WTC11 (cell line): ENCODE measurements at regions not wholly inside any gene's neighbourhood (a gene's known extent, or its start where the extent isn't known, plus 50 kb on each side); places are given as distances from the start of the nearest gene placed in this dataset.

ENCODE experiments used
- ATAC-seq: fragments of 200-7000 bp; cut with Tn5 transposase; 2 replicates; pipeline ENCODE4 v1.10.0; 2021; ENCODE audit warnings: mild to moderate bottlenecking, moderate library complexity
- CTCF ChIA-PET: fragments of 300-600 bp; sonication (Branson Sonifier 250); formaldehyde crosslinking; loops from one replicate; lab custom pipeline; 2021; ENCODE audit warnings: antibody characterized with exemption; lab: Charles Lee
- POLR2A ChIA-PET: fragments of 350-600 bp; sonication (Branson Sonifier 250); formaldehyde crosslinking; loops from one replicate; lab custom pipeline; 2021; ENCODE audit warnings: antibody characterized with exemption; lab: Charles Lee
- DNase-seq: peaks from one replicate; pipeline ENCODE4 v3.0.0; 2021; ENCODE audit warnings: low spot score
- H3K27ac Mint-ChIP-seq: 2 replicates; pipeline ENCODE4 v1.8.0; 2021; ENCODE audit warnings: mixed read lengths
- H3K27me3 Mint-ChIP-seq: 2 replicates; pipeline ENCODE4 v1.8.0; 2021; ENCODE audit warnings: low read depth, mild to moderate bottlenecking, moderate library complexity, mixed read lengths
- H3K36me3 Mint-ChIP-seq: 2 replicates; pipeline ENCODE4 v1.8.0; 2021; ENCODE audit warnings: mixed read lengths
- H3K4me1 Mint-ChIP-seq: 2 replicates; pipeline ENCODE4 v1.8.0; 2022; ENCODE audit warnings: mixed read lengths
- H3K4me3 Mint-ChIP-seq: 2 replicates; pipeline ENCODE4 v1.8.0; 2021; ENCODE audit warnings: mild to moderate bottlenecking, moderate library complexity, mixed read lengths
- H3K9me3 Mint-ChIP-seq: 2 replicates; pipeline ENCODE4 v1.8.0; 2021; ENCODE audit warnings: mixed read lengths
- CBFB ChIP-seq: sonication (generic); formaldehyde crosslinking; IDR thresholded peaks from 2 replicates; pipeline ENCODE4 v1.8.1; 2022; ENCODE audit warnings: mild to moderate bottlenecking, low read depth, missing genetic modification reagents
- CREM ChIP-seq: sonication (generic); formaldehyde crosslinking; IDR thresholded peaks from 2 replicates; pipeline ENCODE4 v1.8.1; 2022; ENCODE audit warnings: mild to moderate bottlenecking, missing genetic modification reagents, moderate library complexity
- EMX1 ChIP-seq: fragments of 250-450 bp; sonication (Bioruptor Pico); IDR thresholded peaks from 2 replicates; pipeline ENCODE4 v1.8.0; 2021; ENCODE audit warnings: mild to moderate bottlenecking
- FOXP1 ChIP-seq: sonication (generic); formaldehyde crosslinking; IDR thresholded peaks from 2 replicates; pipeline ENCODE4 v1.8.0; 2022; ENCODE audit warnings: missing genetic modification reagents, mild to moderate bottlenecking, moderate library complexity, borderline replicate concordance
- HMGA2 ChIP-seq: fragments of 250-450 bp; sonication (Bioruptor Pico); IDR thresholded peaks from 2 replicates; pipeline ENCODE4 v1.4.0; 2021; ENCODE audit warnings: mild to moderate bottlenecking, moderate library complexity
- JUN ChIP-seq: sonication (generic); formaldehyde crosslinking; IDR thresholded peaks from 2 replicates; pipeline ENCODE4 v1.8.0; 2023; ENCODE audit warnings: mild to moderate bottlenecking, missing genetic modification reagents
- NR2C2 ChIP-seq: sonication (generic); formaldehyde crosslinking; IDR thresholded peaks from 2 replicates; pipeline ENCODE4 v1.8.0; 2022; ENCODE audit warnings: mild to moderate bottlenecking, missing genetic modification reagents
- RELA ChIP-seq: sonication (generic); formaldehyde crosslinking; IDR thresholded peaks from 2 replicates; pipeline ENCODE4 v1.8.1; 2022; ENCODE audit warnings: missing genetic modification reagents, mild to moderate bottlenecking, borderline replicate concordance
- SMAD4 ChIP-seq: sonication (generic); formaldehyde crosslinking; IDR thresholded peaks from 2 replicates; pipeline ENCODE4 v1.8.0; 2022; ENCODE audit warnings: mild to moderate bottlenecking, missing genetic modification reagents
- SP1 ChIP-seq: sonication (generic); formaldehyde crosslinking; conservative IDR thresholded peaks from 2 replicates; pipeline ENCODE4 v1.8.1; 2022; ENCODE audit warnings: missing genetic modification reagents
- TCF7 ChIP-seq: sonication (generic); formaldehyde crosslinking; IDR thresholded peaks from 2 replicates; pipeline ENCODE4 v1.8.0; 2022; ENCODE audit warnings: mild to moderate bottlenecking, low read depth, missing genetic modification reagents, moderate library complexity
- TP53 ChIP-seq: sonication (generic); formaldehyde crosslinking; IDR thresholded peaks from 2 replicates; pipeline ENCODE4 v1.8.1; 2023; ENCODE audit warnings: mild to moderate bottlenecking, missing genetic modification reagents
- ZBTB21 ChIP-seq: sonication (generic); formaldehyde crosslinking; IDR thresholded peaks from 2 replicates; pipeline ENCODE4 v1.8.1; 2023; ENCODE audit warnings: mild to moderate bottlenecking, missing genetic modification reagents, borderline replicate concordance
- ZNF263 ChIP-seq: sonication (generic); formaldehyde crosslinking; IDR thresholded peaks from 2 replicates; pipeline ENCODE4 v1.8.1; 2022; ENCODE audit warnings: low read depth, mild to moderate bottlenecking, moderate library complexity, missing genetic modification reagents
- TF ChIP-seq, protein P1 (sequence below): sonication (generic); formaldehyde crosslinking; IDR thresholded peaks from 2 replicates; pipeline ENCODE4 v1.8.0; 2023; ENCODE audit warnings: missing genetic modification reagents, mild to moderate bottlenecking, borderline replicate concordance
- TF ChIP-seq, protein P2 (sequence below): fragments of 250-450 bp; sonication (Bioruptor Pico); IDR thresholded peaks from 2 replicates; pipeline ENCODE4 v1.9.0; 2021; ENCODE audit warnings: mild to moderate bottlenecking
- TF ChIP-seq, protein P3 (sequence below): sonication (generic); formaldehyde crosslinking; conservative IDR thresholded peaks from 2 replicates; pipeline ENCODE4 v1.8.1; 2023; ENCODE audit warnings: mild to moderate bottlenecking, low read depth, missing genetic modification reagents, moderate library complexity
- TF ChIP-seq, protein P4 (sequence below): sonication (generic); formaldehyde crosslinking; IDR thresholded peaks from 2 replicates; pipeline ENCODE4 v1.8.0; 2022; ENCODE audit warnings: mild to moderate bottlenecking, missing genetic modification reagents
- TF ChIP-seq, protein P5 (sequence below): sonication (generic); formaldehyde crosslinking; IDR thresholded peaks from 2 replicates; pipeline ENCODE4 v1.8.0; 2022; ENCODE audit warnings: mild to moderate bottlenecking, missing genetic modification reagents
- TF ChIP-seq, protein P6 (sequence below): sonication (generic); formaldehyde crosslinking; IDR thresholded peaks from 2 replicates; pipeline ENCODE4 v1.8.1; 2023; ENCODE audit warnings: mild to moderate bottlenecking, missing genetic modification reagents, borderline replicate concordance

DNA sequence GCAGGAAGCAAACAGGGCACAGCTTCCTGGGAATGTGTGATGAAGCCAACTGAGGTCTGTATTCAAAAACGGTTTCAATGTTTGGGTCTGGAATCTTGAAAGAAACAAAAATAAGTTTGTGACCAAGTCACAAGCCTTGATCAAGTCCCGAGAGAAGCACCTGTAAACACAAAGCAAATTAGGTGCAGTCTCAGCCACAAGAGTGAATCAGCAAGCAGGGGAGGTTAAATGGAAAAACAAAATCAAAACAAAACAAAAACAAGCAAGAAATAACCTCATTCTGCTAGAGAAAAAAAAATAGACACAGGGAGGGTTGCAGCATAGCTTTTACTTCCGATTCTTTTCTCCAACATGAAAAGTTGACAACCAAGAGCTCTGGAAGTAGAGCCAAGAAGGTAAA lies 201.7 kb downstream of the CLIC5 start (continued):
- TF ChIP-seq, protein P1, sequence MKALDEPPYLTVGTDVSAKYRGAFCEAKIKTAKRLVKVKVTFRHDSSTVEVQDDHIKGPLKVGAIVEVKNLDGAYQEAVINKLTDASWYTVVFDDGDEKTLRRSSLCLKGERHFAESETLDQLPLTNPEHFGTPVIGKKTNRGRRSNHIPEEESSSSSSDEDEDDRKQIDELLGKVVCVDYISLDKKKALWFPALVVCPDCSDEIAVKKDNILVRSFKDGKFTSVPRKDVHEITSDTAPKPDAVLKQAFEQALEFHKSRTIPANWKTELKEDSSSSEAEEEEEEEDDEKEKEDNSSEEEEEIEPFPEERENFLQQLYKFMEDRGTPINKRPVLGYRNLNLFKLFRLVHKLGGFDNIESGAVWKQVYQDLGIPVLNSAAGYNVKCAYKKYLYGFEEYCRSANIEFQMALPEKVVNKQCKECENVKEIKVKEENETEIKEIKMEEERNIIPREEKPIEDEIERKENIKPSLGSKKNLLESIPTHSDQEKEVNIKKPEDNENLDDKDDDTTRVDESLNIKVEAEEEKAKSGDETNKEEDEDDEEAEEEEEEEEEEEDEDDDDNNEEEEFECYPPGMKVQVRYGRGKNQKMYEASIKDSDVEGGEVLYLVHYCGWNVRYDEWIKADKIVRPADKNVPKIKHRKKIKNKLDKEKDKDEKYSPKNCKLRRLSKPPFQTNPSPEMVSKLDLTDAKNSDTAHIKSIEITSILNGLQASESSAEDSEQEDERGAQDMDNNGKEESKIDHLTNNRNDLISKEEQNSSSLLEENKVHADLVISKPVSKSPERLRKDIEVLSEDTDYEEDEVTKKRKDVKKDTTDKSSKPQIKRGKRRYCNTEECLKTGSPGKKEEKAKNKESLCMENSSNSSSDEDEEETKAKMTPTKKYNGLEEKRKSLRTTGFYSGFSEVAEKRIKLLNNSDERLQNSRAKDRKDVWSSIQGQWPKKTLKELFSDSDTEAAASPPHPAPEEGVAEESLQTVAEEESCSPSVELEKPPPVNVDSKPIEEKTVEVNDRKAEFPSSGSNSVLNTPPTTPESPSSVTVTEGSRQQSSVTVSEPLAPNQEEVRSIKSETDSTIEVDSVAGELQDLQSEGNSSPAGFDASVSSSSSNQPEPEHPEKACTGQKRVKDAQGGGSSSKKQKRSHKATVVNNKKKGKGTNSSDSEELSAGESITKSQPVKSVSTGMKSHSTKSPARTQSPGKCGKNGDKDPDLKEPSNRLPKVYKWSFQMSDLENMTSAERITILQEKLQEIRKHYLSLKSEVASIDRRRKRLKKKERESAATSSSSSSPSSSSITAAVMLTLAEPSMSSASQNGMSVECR (CRISPR knock-in tag): no peak
- TF ChIP-seq, protein P2, sequence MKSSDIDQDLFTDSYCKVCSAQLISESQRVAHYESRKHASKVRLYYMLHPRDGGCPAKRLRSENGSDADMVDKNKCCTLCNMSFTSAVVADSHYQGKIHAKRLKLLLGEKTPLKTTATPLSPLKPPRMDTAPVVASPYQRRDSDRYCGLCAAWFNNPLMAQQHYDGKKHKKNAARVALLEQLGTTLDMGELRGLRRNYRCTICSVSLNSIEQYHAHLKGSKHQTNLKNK (CRISPR knock-in tag): no peak
- TF ChIP-seq ZBTB21 (CRISPR knock-in tag): no peak
- no peak for TF ChIP-seq CBFB (CRISPR knock-in tag)
- TF ChIP-seq CREM: no peak

DNA sequence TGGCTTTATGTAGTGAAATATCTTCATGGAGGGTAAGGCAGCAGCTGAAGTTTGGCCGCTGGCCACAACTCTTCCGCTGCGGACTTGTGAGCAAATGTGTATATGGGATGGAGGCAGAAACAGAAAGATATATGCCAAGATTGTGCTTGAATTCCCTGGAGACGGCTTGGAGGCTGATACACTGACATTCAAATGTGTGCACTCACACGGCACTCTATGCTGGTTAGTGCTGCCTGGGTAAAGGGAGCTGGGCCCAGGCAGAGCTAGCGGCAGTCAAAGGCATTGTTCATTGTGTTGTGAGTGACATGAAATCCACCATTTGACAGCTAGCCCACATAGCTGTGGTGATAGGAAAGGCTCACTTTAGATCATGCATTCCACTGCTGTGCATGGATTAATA lies 202.7 kb downstream of the CLIC5 start:
- Mint-ChIP-seq H3K36me3 (no peaks in the 10 kb centered on the region), H3K4me1 (peaks cover 7% of the 10 kb centered on the region; the same call in 1 of the 2 replicates), H3K27ac (no peak overlapping the region), H3K9me3 (peaks cover 4% of the 10 kb centered on the region), H3K4me3 (no peak overlapping the region), H3K27me3 (no peaks in the 10 kb centered on the region)
- DNase-seq (no peak), ATAC-seq (no peak)
- POLR2A ChIA-PET: no interaction called here
- CTCF ChIA-PET: interaction anchor here (1.2 kb wide), 1 partner anchor 110 kb away, joined by 4 read pairs; no protein-coding TSS in a partner anchor
- no peak for TF ChIP-seq RELA (CRISPR knock-in tag)
- TF ChIP-seq, protein P3, sequence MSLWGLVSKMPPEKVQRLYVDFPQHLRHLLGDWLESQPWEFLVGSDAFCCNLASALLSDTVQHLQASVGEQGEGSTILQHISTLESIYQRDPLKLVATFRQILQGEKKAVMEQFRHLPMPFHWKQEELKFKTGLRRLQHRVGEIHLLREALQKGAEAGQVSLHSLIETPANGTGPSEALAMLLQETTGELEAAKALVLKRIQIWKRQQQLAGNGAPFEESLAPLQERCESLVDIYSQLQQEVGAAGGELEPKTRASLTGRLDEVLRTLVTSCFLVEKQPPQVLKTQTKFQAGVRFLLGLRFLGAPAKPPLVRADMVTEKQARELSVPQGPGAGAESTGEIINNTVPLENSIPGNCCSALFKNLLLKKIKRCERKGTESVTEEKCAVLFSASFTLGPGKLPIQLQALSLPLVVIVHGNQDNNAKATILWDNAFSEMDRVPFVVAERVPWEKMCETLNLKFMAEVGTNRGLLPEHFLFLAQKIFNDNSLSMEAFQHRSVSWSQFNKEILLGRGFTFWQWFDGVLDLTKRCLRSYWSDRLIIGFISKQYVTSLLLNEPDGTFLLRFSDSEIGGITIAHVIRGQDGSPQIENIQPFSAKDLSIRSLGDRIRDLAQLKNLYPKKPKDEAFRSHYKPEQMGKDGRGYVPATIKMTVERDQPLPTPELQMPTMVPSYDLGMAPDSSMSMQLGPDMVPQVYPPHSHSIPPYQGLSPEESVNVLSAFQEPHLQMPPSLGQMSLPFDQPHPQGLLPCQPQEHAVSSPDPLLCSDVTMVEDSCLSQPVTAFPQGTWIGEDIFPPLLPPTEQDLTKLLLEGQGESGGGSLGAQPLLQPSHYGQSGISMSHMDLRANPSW (CRISPR knock-in tag): no peak
- TF ChIP-seq, protein P4, sequence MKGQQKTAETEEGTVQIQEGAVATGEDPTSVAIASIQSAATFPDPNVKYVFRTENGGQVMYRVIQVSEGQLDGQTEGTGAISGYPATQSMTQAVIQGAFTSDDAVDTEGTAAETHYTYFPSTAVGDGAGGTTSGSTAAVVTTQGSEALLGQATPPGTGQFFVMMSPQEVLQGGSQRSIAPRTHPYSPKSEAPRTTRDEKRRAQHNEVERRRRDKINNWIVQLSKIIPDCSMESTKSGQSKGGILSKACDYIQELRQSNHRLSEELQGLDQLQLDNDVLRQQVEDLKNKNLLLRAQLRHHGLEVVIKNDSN (CRISPR knock-in tag): no peak
- TF ChIP-seq EMX1 (CRISPR knock-in tag): no peak
- TF ChIP-seq TP53 (CRISPR knock-in tag): no peak
- no peak for TF ChIP-seq SMAD4 (CRISPR knock-in tag)
- TF ChIP-seq ZBTB21 (CRISPR knock-in tag): no peak

DNA sequence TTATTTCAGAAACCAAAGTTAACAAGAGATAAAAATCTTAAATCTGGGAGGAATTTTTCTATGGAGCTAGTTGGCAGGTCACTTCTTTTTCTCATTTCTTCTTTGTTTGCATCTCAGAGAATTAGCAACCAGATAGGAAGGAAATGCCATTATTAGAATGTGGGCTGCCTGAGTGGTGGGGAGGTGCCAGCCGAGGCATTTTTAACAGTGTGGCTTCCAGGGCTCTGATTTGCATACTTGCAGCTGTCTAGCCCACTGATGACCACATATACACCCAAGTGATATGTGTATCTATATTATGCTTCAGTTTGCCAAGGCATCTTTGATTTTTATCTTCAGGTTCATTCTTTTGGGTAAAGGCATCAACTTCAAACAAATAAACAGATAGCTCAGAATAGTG lies 206.7 kb downstream of the CLIC5 start:
- no peak for DNase-seq
- no peak for ATAC-seq
- ChIA-PET POLR2A (no interaction called here), CTCF (interaction anchor here (0.9 kb wide), 1 partner anchor 114 kb away, joined by 4 read pairs; no protein-coding TSS in a partner anchor)
- H3K4me1 Mint-ChIP-seq: peaks cover 8% of the 10 kb centered on the region; the same call in 1 of the 2 replicates
- H3K27ac Mint-ChIP-seq: no peak overlapping the region
- no peaks in the 10 kb centered on the region for H3K9me3 Mint-ChIP-seq
- H3K27me3 Mint-ChIP-seq: no peaks in the 10 kb centered on the region
- H3K36me3 Mint-ChIP-seq: no peaks in the 10 kb centered on the region
- H3K4me3 Mint-ChIP-seq: no peak overlapping the region
- TF ChIP-seq FOXP1 (CRISPR knock-in tag) (no peak), SP1 (no peak), NR2C2 (CRISPR knock-in tag) (no peak), JUN (CRISPR knock-in tag) (no peak), ZNF263 (CRISPR knock-in tag) (no peak), HMGA2 (no peak), CREM (no peak), TCF7 (CRISPR knock-in tag) (no peak)
- TF ChIP-seq, protein P5, sequence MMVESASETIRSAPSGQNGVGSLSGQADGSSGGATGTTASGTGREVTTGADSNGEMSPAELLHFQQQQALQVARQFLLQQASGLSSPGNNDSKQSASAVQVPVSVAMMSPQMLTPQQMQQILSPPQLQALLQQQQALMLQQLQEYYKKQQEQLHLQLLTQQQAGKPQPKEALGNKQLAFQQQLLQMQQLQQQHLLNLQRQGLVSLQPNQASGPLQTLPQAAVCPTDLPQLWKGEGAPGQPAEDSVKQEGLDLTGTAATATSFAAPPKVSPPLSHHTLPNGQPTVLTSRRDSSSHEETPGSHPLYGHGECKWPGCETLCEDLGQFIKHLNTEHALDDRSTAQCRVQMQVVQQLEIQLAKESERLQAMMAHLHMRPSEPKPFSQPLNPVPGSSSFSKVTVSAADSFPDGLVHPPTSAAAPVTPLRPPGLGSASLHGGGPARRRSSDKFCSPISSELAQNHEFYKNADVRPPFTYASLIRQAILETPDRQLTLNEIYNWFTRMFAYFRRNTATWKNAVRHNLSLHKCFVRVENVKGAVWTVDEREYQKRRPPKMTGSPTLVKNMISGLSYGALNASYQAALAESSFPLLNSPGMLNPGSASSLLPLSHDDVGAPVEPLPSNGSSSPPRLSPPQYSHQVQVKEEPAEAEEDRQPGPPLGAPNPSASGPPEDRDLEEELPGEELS (CRISPR knock-in tag): no peak
- TF ChIP-seq, protein P6, sequence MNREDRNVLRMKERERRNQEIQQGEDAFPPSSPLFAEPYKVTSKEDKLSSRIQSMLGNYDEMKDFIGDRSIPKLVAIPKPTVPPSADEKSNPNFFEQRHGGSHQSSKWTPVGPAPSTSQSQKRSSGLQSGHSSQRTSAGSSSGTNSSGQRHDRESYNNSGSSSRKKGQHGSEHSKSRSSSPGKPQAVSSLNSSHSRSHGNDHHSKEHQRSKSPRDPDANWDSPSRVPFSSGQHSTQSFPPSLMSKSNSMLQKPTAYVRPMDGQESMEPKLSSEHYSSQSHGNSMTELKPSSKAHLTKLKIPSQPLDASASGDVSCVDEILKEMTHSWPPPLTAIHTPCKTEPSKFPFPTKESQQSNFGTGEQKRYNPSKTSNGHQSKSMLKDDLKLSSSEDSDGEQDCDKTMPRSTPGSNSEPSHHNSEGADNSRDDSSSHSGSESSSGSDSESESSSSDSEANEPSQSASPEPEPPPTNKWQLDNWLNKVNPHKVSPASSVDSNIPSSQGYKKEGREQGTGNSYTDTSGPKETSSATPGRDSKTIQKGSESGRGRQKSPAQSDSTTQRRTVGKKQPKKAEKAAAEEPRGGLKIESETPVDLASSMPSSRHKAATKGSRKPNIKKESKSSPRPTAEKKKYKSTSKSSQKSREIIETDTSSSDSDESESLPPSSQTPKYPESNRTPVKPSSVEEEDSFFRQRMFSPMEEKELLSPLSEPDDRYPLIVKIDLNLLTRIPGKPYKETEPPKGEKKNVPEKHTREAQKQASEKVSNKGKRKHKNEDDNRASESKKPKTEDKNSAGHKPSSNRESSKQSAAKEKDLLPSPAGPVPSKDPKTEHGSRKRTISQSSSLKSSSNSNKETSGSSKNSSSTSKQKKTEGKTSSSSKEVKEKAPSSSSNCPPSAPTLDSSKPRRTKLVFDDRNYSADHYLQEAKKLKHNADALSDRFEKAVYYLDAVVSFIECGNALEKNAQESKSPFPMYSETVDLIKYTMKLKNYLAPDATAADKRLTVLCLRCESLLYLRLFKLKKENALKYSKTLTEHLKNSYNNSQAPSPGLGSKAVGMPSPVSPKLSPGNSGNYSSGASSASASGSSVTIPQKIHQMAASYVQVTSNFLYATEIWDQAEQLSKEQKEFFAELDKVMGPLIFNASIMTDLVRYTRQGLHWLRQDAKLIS (CRISPR knock-in tag): no peak
